ENCODE measurements at regions not wholly inside any gene's neighbourhood (a gene's known extent, or its start where the extent isn't known, plus 50 kb on each side); places are given as distances from the start of the nearest gene placed in this dataset.

- no peaks in the 10 kb centered on the region for H3K9me3 ChIP-seq (ENCODE audit: low read length)
- intact Hi-C loops (cut with micrococcal nuclease; ENCODE audit: unreplicated experiment) = no loop called here
- H3K4me2 ChIP-seq (ENCODE audit: low read length) = no peak overlapping the region
- no peak overlapping the region for H3K4me3 ChIP-seq (ENCODE audit: low read depth, low read length, poor library complexity, severe bottlenecking)
- no peak for TF ChIP-seq CTCF (conservative IDR thresholded peaks at IDR 0.05; ENCODE audit: low read length)
- no peak for TF ChIP-seq EZH2phosphoT487 (IDR thresholded peaks at IDR 0.05; ENCODE audit: borderline replicate concordance, low read depth, low read length)
- no peak for DNase-seq (ENCODE audit: low spot score)
- BruUV-seq (replicated peaks) = no TSS peak
- H2AFZ ChIP-seq (ENCODE audit: low read length) = no peak overlapping the region
- no peaks in the 10 kb centered on the region for H4K20me1 ChIP-seq (ENCODE audit: insufficient read depth, low read length)
- H3K9me2 ChIP-seq (ENCODE audit: insufficient read depth, low read length) = no peaks in the 10 kb centered on the region
- H3K36me3 ChIP-seq (ENCODE audit: insufficient read depth, low read length) = no peaks in the 10 kb centered on the region
- ChIA-PET CTCF (ENCODE audit: unreplicated experiment) (no interaction called here), POLR2A (no interaction called here)
- H3K79me2 ChIP-seq (ENCODE audit: insufficient read depth, low read depth, low read length) = no peaks in the 10 kb centered on the region
- H3K27ac ChIP-seq (ENCODE audit: low read depth, low read length, poor library complexity, severe bottlenecking) = no peak overlapping the region
- H3K4me1 ChIP-seq (ENCODE audit: insufficient read depth, low read length, poor library complexity, severe bottlenecking) = peaks cover 7% of the 10 kb centered on the region
These were observed 52.6 kb upstream of the TACR1 start for GRCh38 chr2:75251896-75252295.

Measured in OCI-LY7 (cell line).